NOMO-1 (cell line): ENCODE measurements at regions not wholly inside any gene's neighbourhood (a gene's known extent, or its start where the extent isn't known, plus 50 kb on each side); places are given as distances from the start of the nearest gene placed in this dataset.
A peak's percentile ranks its signal among the peaks of the same experiment; 100 is the strongest.

ENCODE experiments used
- DNase-seq, 2 experiments: peaks; one replicate each; lab custom pipeline; 2025; ENCODE audit not compliant: unreplicated experiment in 2 of 2; lab: John Stamatoyannopoulos, UW

DNA sequence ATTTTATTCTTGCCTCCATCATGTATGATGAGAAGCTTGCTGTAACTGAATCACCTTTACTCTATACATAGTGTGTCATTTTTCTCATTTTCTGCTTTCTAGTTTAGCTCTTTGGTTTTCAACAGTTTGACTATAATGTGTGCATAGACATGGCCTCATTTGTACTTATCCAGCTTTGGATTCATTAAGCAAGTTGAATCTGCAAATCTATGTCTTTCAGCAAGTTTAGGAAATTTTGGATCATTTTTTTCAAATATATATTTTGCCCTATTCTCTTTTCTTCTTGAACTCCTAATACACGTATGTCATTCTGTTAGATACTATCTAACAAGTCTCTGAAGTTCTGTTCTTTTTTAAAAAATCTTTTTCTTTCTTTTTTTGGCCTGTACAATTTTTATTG, 57.8 kb downstream of the PRLHR start:
- DNase-seq: no peak

DNA sequence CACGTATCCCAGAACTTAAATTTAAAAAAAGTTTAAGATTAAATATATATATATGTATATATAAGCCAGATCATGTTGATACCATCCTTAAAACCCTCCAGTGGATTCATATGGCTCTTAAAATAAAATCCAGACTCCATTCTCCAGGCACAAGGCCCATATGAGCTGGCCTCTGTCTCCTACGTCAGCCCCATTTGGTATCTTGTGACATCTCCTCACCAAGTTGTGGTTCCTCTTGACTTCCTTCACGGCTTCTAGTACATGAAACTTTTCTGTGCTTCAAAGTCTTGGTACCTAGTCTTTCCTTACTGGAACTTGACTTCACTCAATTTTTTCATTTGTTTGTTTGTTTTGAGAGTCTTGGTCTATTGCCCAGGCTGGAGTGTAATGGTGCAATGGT, 61.3 kb downstream of the PRLHR start:
- DNase-seq: peak; percentile 8 to 19

DNA sequence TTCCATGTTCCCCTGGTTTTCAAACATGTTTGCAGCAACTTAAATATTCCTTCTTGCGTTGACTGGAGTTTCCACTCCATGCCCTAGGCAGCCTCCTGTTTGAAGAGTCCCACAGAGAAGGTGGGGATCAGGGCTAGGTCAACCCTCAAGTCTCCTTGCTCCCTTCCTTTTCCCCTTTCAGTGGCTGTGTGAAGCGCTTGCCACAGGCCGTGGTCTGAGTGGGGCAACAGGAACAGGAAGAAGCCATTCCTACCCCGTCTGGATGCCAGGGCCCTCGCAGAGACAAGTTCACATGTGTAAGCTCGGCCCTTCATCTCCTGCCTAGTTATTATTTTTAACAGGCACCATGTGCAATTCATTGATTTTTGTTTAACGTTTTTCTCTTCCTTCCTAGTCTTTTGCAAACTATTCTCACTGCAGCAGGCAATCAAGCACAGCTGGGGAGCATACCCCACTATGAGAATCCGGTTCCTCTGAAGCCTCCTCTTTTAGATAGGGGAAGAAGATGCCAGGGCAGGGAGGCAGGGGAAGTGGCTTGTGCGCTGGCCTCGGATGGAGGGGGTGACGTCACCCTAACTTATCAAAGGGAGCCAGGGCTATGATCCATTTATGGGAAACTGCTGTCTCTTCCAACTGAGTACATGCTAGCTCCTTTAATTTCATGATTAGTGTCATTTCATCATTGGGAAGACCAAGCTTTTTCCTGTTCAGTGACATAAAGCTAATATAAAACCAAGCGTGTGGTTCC, 64.2 kb downstream of the PRLHR start:
- peak; percentile 82 to 90 for DNase-seq

DNA sequence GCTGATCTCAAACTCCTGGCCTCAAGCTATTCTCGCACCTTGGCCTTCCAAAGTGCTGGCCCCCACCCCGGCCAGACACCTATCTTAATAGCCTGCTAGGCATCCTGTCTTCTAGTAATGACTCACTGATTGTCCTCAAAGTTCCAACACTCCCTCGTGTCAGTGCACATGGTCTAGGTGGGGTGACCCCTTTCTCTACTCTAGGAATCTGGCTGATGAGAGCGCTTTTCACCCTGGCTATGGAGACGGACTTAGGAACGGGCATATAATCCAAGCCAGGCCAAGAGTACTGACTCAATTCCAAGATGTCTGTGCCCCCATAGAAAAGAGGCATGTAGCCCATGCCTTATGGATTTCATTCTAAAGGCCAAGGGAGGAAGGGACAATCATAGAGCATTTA, 67.0 kb downstream of the PRLHR start:
- no peak for DNase-seq

DNA sequence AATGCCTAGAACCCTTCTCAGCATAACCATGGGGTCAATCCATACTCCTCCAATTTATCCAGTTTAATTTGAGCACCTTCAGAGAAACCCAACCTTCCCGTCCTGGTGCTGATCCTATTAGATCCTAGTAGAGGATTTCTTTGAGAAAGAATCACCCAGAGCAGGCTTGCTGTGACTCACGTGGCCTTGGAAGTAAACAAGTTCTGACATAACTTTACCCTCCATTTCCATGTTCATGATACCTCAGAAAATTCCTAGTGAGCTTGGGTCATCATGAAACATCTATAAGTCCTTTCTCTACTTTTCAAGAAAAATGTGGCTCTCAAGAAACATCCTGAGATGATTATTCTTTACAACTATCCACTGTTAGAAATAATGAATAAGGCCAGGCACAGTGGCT, 71.7 kb downstream of the PRLHR start:
- no peak for DNase-seq

DNA sequence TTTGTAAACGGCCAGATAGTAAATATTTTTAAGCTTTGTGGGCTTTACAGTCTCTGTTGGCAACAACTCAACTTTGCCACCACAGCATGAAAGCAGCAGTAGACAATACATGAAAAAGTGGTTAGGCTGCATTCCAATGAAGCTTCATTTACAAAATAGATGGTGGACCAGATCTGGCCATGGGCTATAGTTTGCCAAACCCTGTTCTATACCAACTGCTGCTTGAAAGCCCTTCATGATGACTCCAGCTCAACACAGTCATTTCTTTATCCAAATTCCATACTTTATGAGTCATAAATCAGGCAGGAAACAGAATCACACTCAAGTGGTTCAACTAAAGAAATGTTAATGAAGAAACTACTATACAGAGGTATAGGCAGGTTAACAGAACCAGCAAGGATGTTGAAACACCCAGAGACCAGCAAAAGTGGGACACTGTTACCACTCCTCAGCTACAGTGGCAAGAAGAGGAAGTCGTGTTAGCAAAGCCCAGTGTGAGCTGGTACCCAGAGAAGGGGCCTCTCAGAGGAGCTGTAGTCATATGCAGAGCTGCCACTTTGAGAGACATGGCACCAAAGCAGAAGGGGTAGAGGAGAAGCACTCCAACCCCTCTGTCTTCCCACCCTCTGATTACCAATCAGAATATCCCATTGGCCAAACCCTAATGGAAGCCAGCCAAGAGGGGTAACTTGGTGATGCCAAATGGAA, 72.5 kb downstream of the PRLHR start:
- peak; percentile 51 to 72 for DNase-seq

DNA sequence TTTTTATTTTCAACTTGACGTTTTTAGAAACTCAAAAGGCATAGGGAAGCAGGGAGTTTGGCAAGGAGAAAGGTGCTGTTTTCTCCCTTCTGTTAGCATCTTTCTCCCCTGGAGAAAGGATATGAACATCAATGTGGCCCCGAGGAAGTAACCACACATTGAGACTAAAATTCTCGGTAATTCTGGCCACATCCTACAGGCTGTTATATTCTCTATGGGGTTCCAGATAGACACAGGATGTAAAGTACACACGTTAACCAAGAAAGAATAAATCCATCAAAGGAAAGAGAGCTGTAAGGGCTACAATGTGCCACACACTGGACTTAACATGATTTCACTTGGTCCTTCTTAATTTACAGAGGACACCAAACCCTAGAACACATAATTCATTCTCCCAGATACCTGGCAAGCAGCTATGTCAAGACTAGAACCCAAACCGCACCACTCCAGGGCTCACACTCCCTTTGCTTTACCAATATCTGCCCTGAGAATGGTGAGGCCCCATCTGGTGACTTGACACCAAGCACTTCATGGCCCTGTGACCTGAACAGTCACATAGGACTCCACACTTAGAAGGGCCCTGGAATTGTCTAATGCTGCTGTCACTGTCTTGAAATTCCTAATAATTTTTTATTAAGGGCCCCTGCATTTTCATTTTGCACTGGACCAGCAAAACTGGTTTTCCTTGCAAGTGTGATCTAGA, 73.9 kb downstream of the PRLHR start:
- DNase-seq: no peak

DNA sequence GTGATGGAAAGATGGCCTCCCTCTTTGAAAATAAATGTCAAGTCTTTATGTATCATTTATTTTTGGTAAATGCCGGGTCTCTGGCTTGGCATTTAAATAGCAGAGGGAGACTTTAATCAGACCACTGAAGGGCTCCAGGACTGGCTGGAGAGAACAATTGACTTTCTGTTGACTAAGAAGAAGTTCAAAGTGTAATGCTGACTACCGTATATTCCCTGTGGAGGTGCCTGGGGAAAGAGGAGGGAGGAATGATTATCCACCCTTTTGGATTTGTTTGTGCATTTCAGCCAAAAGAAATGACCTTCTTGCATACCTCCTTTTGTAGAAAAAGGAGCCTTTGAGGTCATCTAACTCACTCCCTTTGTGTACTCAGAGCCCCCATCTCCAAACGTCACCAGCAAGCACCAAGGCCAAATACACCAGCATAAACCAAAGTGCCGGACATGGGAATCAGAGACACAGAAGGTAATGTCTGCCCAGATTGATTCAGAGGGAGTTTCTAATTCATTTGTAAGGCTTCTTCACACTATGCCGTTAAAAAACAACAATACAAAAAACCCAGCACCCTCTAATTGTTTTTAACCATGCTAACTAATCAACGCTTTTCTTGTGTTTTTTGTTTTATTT, 75.2 kb downstream of the PRLHR start:
- no peak for DNase-seq

DNA sequence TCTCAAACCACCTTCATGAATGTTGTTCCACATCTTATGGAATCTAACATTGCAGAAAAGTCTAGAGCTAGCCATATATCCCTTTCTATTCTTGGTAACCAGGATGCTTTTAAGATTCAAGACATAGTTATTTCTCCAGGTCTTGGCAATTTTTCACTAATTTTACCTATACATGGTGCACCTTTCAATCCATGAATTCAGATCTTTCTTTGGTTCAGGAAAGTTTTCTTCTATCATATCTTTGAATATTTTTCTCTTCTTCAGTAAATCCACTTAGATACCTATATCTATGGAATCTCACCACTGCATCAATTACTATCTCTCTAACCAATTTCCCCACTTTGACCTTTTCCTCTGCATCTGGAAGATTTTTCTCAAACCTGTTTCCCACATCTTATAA, 77.4 kb downstream of the PRLHR start:
- DNase-seq: no peak

DNA sequence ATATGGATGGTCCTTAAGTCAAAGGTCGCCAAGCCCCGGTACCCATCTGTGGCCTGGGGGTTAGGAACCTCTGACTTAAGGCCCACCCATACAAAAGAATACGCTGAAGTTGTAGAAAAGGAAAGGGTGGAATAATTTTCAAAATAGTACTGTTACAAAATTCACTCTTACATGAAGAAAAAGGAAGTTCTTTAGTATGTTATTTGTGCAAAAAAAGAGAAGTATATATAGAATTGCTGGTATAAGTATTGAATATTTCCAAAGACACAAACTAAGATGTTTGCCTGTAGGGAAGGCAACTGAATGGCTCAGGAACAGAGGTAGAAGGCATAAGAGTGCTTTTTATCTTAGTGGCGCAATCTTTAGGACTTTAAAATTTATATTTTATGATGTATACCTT, 78.7 kb downstream of the PRLHR start:
- peak; percentile 46 to 71 for DNase-seq

DNA sequence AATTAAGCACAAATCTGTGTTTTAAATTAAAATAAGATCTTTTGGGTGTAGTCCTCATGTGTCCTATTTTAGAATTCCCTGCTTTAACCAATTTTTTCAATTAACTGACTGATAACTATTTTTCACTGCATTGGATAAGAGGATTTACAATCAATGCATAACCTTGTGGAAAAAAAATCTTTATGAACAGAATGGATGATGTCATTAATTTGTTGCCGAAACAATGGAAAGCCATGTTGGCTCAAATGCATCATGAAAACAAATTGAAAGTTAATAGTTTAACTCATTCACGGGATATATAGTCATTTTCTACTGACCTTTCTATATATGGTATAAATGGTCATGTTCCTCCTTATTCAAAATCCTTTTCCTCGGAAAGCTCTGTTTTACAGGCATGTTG, 82.3 kb downstream of the PRLHR start:
- DNase-seq: no peak

DNA sequence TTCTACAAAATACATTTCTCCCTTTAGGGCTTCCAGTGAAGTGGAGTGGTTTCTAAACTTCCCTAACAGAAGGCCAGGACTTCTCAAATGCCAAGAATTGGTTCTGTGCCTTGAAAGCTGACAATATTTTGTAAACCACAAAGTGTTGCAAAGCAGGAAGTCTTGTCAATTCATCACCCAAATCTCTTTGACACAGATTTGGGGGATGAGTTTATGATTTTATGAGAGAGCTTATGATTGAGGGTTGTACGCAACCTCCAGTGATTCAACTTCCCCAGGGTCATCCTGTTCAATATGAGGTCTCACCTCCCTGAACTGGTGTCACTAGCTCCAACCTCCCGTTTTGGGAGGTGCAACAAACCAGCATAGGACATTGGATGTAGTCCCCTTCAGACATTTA, 83.7 kb downstream of the PRLHR start:
- peak; percentile 67 to 92 for DNase-seq

DNA sequence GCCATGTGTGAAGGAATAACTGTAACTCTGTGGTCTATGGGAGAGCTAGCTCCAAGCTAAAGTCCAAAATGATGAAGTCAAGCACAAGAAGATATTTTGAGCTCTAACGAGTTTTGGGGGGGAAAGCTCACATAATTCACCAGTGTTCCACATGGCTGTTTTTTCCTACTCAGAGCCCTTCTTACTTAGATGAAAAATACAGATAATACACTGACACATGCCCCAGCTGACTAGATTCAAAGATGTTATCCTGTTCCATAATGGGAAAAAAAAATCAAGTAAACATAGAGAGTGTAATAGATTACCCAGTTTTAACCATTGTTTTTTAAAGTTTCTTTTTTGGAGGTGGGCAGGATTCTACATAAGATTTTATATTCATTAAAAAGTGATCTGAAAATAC, 86.6 kb downstream of the PRLHR start:
- DNase-seq: no peak

DNA sequence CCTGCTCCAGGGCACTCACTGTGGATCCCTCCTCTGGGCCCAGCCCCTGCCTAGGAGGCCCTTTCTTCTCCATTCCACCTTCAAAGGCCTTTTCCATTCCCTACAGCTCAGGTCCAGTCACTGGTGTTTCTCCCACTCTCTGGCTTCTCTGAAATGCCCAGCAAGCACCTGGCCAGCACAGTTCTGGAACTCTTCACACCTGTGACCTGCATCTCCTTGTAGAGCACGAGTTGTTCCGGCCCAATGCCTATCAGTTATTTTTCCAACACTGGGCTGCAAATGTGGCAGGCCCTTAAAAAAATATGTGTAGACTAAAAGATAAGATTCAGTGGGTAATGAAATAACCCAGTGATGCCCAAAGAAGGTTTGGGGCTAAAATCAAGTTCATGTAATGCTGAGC, 87.1 kb downstream of the PRLHR start:
- no peak for DNase-seq

DNA sequence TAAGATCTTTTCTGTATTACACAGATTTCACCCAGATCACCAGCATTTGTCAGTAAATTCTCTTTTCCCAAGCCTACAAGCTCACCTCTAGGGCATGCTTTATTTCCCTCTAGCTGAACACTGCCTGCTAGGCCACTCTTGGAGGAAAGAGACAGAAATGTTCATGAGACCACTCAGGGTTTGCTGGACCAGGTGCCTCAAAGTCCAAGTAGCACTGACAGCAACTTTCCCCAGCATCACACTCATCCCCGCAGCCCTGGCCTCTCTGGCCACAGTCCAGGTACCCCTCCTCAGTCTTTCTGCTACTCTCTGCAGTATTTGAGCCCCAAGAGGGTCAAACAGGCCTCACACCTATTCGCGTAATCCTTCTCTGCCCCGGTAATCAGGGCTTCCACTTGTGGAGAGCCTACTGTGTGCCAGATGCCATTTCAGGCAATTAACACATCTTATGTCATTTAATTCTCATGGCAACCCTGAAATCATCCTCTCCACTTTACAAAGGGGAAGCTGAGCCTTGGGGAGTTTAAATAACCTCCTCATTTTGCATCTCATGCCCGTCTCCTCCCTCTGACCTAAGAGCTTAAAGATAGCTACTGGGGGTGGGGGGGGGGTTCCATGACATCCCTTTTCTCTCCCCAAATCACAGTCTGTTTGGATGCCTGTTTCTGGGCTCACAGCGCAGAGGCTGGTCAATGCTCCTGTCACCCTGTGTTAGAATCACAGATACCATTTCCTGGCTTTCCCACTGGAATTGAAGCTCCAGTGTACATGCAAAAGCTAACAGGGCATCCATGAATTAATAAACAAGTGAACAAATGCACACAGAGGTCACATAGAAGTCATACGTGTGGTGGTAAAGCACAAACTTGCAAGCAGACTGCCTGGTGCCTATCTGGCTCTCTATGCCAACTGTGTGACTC, 88.5 kb downstream of the PRLHR start:
- no peak for DNase-seq

DNA sequence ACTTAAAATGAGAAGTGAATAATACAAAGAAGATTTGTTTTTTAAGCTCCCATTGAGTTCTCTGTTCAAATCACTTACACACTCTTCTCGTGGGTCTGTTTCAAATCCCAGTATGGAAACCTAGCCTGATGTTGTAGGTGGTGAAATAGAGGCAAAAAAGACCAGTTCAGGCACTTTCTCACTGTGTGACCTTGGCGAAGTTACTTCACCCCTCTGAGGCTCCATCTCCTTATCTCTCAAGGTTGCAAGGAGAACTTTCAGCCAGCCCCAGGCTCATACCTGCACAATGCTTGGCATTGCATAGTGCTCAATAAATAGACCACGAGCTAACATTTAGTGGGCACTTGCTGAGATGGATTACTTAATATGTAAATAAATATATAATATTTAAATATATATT, 90.1 kb downstream of the PRLHR start:
- no peak for DNase-seq

DNA sequence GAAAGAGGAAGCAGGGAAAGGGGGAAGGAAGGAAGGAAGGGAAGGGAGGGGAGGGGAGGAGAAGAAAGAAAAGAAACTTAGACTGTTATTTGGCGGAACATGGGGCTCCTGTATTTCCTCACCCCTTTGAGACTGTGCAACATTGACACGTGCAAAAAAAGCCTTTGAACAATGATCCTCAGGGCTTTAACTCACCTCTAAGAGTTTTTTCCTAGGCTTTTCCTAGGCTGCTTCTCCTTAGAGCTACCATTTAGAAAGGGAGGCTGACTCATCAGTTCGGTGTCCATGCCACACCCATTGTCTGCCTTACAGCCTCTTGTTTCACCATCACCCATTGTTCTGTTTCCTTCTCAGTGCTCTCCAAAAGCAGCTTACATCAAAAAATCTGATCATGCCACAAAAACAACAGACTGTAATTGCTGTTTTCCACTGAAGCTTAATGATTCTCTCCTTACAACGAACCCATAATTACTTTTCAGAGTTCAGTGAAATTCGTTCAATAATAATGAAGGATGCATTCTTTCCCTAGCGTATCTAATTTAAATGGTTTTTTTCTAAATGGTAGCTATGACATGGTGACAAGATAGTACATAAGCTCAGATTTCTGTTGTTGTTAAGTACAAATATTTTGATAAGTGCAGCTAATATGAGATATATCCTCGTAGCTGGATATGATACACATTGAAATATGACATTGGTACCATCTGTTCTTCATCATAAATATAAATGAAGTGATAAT, 90.8 kb downstream of the PRLHR start:
- peak; percentile 36 to 52 for DNase-seq

DNA sequence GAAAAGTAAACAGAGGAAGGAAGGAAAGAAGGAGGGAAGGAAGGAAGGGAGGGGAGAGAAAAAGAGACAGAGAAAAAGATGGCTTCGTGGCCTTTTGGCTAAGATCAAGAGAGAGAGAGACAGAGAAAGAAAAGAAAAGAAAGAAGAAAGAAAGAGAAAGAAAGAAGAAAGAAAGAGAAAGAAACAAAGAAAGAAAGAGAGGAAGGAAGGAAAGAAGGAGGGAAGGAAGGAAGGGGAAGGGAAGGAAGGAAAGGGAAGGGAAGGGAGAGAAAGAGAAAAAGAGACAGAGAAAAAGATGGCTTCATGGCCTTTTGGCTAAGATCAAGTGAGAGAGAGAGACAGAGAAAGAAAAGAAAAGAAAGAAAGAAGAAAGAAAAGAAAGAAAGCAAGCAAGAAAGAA, 91.4 kb downstream of the PRLHR start:
- DNase-seq: no peak

DNA sequence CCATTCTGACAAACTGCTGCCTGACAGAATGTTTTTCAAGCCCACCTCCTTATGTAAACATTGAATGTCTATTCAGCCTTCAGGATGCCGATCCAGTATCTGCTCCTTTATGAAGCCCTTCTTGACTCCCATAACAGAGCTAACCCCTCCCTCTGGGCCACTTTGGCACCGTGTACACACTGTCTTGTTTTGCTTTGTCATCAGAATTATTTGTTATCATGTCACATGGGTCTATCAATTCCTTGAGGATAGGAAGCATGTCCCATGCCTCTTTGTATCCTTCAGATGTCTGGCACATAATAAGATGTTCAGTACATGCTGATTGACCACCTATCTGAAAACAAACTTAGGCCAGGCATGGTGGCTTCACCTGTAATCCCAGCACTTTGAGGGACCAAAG, 92.3 kb downstream of the PRLHR start:
- no peak for DNase-seq
